Amniotic stem cell (primary cell): ENCODE measurements at regions not wholly inside any gene's neighbourhood (a gene's known extent, or its start where the extent isn't known, plus 50 kb on each side); places are given as distances from the start of the nearest gene placed in this dataset.
"Not testable (repeated sequence)": the region's sequence is repeated elsewhere in the genome, so short reads cannot be mapped to it uniquely, and the experiment has no call there.

Experiments used
- DNase-seq: peaks from one replicate; lab custom pipeline; 2025; lab: John Stamatoyannopoulos, UW

DNA sequence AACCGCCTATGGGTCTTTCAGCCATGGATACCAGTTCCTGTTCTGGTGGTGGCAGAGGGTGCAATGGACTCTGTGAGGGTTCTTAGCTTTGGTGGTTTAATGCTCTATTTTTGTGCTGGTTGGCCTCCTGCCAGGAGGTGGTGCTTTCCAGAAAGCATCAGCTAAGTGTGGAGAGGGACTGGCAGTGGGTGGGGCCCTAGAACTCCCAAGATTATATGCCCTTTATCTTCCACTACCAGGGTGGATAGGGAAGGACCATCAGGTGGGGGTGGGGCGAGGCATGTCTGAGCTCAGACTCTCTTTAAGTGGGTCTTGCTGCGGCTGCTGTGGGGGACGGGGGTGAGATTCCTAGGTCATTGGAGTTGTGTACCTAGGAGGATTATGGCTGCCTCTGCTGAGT, 298.3 kb upstream of the MAP3K7 start:
- DNase-seq = not testable (repeated sequence)

GRCh38 chr6:90877616-90878015, 290.7 kb upstream of the MAP3K7 start:
- no peak for DNase-seq

- DNase-seq = no peak
Observed at GRCh38 chr6:90874931-90875330, 288.1 kb upstream of the MAP3K7 start.

- no peak for DNase-seq
Observed at GRCh38 chr6:90872981-90873380, 286.1 kb upstream of the MAP3K7 start.

DNA sequence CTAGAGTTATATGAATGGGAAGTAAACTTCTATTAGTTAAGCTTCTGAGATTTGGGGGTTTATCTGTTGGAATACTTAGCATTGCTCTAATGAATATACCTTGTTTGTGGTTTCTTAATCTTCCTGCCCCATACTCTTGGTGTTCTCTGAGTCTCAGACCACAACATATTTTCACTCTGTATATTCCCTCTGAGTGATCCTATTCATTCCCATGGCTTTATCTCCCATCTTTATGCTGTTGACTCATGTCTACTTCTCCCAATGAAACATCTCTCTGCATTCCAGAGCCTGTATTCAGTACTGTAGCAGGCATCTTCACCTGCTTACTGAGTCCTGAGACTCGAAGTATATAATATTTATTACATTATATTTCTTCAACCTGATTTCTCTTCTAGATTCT, 283.7 kb upstream of the MAP3K7 start:
- no peak for DNase-seq

DNA sequence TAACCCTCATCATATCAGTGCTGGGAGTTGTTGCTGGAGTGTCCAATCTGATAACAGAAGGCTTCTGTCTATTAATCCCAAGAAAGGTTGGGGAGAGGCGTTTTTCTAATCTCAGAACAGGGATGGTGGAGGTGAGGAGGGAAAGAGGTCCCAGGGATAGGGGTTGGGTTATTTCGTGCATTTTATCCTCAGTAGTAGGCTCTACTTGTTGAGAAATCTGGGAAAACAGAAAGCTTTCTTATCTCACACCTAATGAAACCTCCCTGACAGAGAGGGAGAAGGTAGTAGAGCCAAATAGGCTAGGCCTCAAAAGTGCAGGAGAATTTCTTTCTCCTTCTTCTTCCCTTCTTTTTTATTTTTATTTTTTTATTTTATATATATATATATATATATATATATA, 281.8 kb upstream of the MAP3K7 start:
- no peak for DNase-seq

DNA sequence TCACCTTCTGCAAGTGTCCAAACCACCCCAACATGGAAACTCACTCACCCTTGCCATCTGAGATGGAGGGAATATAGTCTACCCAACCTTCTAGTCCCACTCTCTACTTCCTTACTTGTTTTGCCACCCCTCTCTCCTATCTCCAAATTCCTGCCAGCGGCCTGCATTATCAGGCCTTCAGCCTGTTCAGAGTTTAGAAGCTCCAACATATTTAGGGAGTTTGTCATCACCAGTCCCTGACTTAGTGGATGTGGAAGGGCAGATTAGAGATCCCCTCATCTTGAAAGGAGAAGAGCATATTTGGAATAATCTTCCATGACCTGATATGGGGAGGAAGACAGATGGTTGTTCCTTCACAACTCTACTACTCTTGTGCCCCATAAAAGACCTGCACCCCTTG, 281.4 kb upstream of the MAP3K7 start:
- DNase-seq = no peak

GRCh38 chr6:90865513-90865912, 278.6 kb upstream of the MAP3K7 start:
- no peak for DNase-seq

GRCh38 chr6:90863043-90863442, 276.2 kb upstream of the MAP3K7 start:
- DNase-seq = no peak

- no peak for DNase-seq
Observed at GRCh38 chr6:90860822-90861601, 274.1 kb upstream of the MAP3K7 start.

DNA sequence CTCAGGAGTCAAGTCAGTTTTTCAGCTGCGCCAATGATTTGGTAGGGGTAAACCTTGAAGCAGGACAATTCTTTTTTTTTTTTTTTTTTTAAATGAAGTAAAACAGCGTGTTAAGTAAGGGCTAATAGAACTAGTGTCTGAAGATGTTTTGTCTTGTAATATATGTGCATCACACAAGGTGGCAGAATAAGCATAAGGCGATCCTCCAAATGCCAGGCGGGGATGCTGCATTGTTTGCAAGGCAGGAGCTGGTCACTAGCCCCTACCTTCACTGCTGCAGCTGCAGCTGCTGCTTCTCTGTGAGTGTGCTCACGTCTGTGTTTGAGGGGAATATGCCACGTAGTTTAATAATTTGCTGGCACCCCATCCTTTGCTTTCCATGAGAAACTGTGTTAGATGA, 272.7 kb upstream of the MAP3K7 start:
- no peak for DNase-seq

DNA sequence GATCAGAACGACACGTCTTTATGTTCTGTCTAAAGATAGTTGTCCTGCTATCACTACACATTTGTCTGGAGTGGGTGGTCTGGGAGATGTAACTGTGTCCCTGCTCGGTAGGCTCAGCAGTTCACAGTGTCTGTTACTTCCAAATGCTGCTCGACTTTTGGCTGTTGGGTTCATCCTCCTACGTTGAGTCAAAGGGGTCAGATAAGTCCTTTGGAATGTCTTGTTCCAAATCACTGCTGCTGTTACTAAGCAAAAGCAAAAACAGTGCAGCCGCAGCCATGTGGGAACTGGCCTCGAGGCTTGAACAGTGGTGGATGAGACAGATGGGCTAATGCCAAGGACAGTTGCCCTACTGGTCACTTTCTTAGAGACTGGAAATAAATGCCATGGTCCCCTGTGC, 272.2 kb upstream of the MAP3K7 start:
- no peak for DNase-seq

DNA sequence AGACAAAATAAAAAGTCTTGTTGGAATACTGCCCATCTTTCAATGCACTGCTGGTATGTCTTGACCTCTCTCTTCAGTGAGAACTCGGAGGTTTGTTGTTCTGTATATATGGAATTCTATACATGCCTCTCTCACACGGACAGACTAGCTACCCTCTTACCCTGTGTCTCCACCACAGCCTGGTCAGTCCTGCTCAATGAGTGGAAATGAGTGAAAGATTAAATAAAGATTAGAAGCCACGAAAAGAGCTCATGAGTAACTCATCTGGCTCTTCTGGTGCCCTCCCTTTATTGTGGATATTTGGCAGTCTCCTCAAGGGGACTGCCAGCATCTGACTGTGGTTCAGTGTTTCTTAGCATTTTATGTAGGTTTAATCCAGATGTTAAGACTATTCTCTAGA, 262.8 kb upstream of the MAP3K7 start:
- DNase-seq = no peak

GRCh38 chr6:90846824-90847223, 260.0 kb upstream of the MAP3K7 start:
- DNase-seq = no peak

DNA sequence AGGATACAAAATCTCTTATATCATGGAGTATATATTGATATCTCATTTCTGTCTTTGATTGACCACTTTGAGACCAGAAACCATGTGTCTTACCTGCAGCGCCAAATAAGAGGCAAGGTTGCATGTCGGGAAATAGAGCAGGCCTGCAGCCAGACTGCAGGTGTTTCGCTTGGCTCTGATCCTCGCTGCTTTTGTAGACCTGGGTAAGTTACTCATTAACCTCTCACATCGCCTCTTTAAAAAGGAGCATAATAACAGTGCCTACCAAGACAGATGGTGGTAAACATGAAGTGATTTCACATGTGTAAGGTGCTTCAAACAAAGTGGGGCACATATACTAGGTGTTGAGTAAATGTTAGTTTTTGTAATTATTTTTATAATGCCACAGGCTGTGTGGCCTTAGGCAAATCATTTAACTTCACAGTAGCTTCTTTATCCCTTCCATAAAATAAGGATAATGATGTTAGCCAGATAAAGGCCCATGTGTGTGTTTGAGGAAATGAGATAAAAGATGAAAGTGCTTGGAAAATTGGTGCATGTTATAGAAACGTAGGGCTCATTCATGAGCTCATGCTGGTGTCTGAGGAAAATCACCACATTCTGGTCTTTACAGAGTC, 248.8 kb upstream of the MAP3K7 start:
- DNase-seq = no peak

DNA sequence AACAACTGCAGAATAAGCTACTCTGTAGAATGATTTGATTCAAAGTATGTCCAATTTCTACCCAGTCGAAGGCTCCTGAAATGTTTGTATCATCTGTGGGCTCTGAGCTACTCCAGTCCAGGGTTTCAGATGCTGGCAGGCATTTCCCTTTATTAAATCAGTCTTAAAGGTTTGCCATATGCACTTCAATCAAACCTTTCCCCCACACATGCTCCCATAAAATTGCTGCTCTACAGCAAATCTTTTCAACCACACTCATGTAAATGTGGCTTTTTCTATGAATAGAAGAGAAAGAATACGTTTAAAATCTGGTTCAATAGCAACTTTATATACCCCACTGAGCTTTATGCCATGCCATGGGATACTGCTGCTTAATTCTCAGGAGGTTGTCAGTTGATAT, 242.4 kb upstream of the MAP3K7 start:
- no peak for DNase-seq

- no peak for DNase-seq
Observed at GRCh38 chr6:90820436-90820835, 233.6 kb upstream of the MAP3K7 start.

DNA sequence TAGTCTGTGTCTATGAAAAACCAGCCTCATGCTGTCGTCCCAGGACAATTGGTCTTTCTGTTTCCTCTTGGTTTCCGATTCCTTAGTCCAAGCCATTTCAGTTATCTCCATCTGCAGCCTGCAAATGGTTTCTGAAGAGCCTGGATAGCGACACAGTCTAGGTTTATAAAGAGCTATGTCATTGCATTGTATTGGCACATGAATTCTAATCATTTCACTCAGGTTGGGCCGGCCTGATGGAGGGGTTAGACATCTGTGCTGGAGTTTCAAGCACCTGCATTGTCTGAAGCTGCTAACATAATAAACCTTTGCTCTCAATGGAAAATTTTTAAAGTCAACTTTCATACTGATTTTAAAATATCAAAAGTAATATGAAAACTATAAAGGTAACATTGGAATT, 232.6 kb upstream of the MAP3K7 start:
- DNase-seq = no peak

DNA sequence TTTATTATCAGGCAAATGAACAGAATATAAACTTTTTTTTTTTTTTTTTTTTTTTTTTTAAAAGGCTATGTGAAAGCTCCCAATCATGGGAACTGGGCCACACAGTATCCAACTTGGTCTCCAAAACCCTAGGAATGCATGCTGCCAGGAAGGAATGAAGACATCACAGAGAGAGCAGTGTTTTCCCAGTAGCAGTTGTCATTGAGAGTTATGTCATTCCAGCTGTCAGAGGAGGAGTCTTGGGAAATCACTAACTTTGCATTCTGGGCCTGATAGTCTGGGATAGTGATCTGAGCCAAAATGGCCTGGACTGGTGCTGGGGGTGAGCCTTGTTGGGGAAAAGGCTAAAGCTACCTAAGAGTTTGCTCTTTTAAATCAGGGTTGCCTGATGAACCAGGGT, 231.3 kb upstream of the MAP3K7 start:
- DNase-seq = no peak

DNA sequence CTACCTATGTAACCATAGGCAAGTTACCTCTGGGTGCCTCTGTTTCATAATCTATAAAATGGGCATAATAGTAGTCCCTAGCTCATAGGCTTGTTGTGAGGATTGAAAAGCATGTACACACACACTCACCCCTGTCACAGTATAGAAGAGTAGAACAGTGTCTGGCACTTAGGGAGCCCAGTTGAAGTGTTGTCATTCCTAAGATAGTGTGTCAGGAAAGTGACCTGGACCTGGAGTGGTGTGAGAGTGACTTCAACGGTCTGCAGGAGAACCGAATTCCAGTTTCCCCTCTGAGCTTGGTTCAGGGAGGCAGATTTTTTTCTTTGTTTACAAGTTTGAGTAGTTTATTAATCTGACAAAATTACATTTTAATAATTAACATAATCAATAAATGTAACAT, 229.9 kb upstream of the MAP3K7 start:
- no peak for DNase-seq

DNA sequence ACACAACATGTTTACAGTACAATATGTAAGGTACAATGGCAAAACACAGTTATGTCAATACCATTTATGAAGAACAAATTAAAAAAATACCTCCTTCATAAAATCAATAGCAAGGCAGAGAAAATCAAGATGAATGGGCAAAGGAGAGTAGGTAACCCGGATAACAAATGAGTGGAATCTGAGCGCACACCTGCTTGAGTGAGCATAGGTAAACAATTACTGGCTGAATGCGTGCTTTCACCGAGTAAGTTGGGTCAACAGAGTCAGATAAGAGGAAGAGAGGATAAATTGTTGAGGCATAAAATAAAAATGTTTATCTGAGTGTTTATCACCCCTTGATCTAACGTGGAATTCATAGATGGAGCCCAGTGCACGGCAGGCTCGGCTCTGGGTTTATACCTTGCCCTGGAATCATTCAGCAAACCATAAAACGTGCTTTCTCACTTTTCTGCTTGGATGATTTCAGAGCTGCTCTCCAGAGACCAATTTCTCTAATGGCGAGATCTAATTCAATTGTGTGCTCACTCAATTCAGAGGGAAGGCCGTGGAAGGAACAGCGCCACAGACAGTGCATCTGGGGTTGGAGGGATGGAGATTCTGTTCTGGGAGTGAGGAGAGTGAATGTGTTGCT, 224.8 kb upstream of the MAP3K7 start:
- DNase-seq = no peak

DNA sequence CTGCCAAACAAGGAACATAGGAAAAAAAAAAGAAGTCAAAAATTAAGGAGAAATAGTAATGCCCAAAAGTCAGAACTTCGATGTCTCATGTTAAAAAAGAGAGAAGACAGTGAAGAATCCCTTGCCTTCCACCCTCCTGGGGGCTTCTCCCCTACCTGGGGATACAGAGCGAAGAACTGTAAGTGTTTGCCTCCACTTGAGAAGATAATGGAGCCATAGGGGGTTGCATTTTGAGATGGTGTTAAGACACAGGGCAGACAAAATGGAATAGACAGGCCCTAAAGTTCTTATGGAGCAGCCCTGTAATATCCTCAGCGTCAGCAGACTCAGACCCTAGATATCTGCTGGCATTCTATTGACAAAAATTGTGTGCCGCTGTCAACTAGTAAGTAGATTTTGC, 222.2 kb upstream of the MAP3K7 start:
- DNase-seq = no peak
